ENCODE measurements at regions not wholly inside any gene's neighbourhood (a gene's known extent, or its start where the extent isn't known, plus 50 kb on each side); places are given as distances from the start of the nearest gene placed in this dataset.

- Histone ChIP-seq H3K36me3 (no peaks in the 10 kb centered on the region), H3K27me3 (ENCODE audit: insufficient read depth, low read depth, severe bottlenecking) (peaks cover 92% of the 10 kb centered on the region), H3K4me3 (ENCODE audit: low read depth, low read length) (no peak overlapping the region), H3K27ac (no peak overlapping the region), H3K9me3 (ENCODE audit: severe bottlenecking) (no peaks in the 10 kb centered on the region)
- DNase-seq: no peak
- no peak for TF ChIP-seq CTCF (IDR thresholded peaks at IDR 0.05; ENCODE audit: low read depth, low read length)
Measured at GRCh38 chr19:29376855-29377354, 148.9 kb upstream of the VSTM2B start.

GRCh38 chr19:29378126-29378525, 147.7 kb upstream of the VSTM2B start:
- TF ChIP-seq CTCF (IDR thresholded peaks at IDR 0.05; ENCODE audit: low read depth, low read length): no peak

GRCh38 chr19:29378543-29379080, 147.2 kb upstream of the VSTM2B start:
- H3K36me3 ChIP-seq: no peaks in the 10 kb centered on the region
- no peak for TF ChIP-seq CTCF (IDR thresholded peaks at IDR 0.05; ENCODE audit: low read depth, low read length)
- H3K27me3 ChIP-seq (ENCODE audit: insufficient read depth, low read depth, severe bottlenecking): peaks cover 83% of the 10 kb centered on the region
- H3K9me3 ChIP-seq (ENCODE audit: severe bottlenecking): no peaks in the 10 kb centered on the region
- no peak overlapping the region for H3K4me3 ChIP-seq (ENCODE audit: low read depth, low read length)
- no peak overlapping the region for H3K27ac ChIP-seq
- no peak for DNase-seq

More at GRCh38 chr19:29378126-29378525, 147.7 kb upstream of the VSTM2B start:
- Histone ChIP-seq H3K4me3 (ENCODE audit: low read depth, low read length) (no peak overlapping the region), H3K36me3 (no peaks in the 10 kb centered on the region), H3K27me3 (ENCODE audit: insufficient read depth, low read depth, severe bottlenecking) (peaks cover 87% of the 10 kb centered on the region), H3K9me3 (ENCODE audit: severe bottlenecking) (no peaks in the 10 kb centered on the region), H3K27ac (no peak overlapping the region)
- no peak for DNase-seq

GRCh38 chr19:29379257-29380021, 146.4 kb upstream of the VSTM2B start:
- H3K27ac ChIP-seq: no peak overlapping the region
- H3K36me3 ChIP-seq: no peaks in the 10 kb centered on the region
- no peak for TF ChIP-seq CTCF (IDR thresholded peaks at IDR 0.05; ENCODE audit: low read depth, low read length)
- no peaks in the 10 kb centered on the region for H3K9me3 ChIP-seq (ENCODE audit: severe bottlenecking)
- H3K27me3 ChIP-seq (ENCODE audit: insufficient read depth, low read depth, severe bottlenecking): peaks cover 85% of the 10 kb centered on the region
- no peak overlapping the region for H3K4me3 ChIP-seq (ENCODE audit: low read depth, low read length)
- DNase-seq: no peak

GRCh38 chr19:29380581-29380980, 145.2 kb upstream of the VSTM2B start:
- H3K4me3 ChIP-seq (ENCODE audit: low read depth, low read length): no peak overlapping the region
- TF ChIP-seq CTCF (IDR thresholded peaks at IDR 0.05; ENCODE audit: low read depth, low read length): no peak
- no peak overlapping the region for H3K27ac ChIP-seq
- peaks cover 85% of the 10 kb centered on the region for H3K27me3 ChIP-seq (ENCODE audit: insufficient read depth, low read depth, severe bottlenecking)
- no peaks in the 10 kb centered on the region for H3K36me3 ChIP-seq
- no peaks in the 10 kb centered on the region for H3K9me3 ChIP-seq (ENCODE audit: severe bottlenecking)
- no peak for DNase-seq

Measured in WERI-Rb-1 (cell line).